ENCODE measurements at regions not wholly inside any gene's neighbourhood (a gene's known extent, or its start where the extent isn't known, plus 50 kb on each side); places are given as distances from the start of the nearest gene placed in this dataset.

DNA sequence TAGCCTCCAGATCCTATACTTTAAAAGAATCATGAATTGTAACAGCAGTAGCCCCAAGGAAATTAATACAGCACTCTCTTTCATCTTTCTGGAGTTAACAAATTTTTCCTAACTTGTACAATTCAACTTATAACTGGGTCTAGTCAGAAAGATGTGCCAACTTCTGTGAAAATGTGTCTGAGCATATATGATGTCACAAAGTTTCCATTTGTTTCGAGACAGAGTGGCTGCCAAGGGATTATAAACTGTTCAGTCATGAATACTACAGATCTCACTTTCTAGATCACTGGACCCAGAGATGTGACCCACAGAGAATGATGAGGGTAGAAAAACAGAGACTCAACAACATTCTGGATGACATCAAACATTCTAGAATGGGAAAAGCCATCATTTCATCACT is 249.2 kb upstream of the PHF14 start:
- Histone ChIP-seq H3F3A (ENCODE audit: insufficient read depth) (no peaks in the 10 kb centered on the region), H2AFZ (ENCODE audit: low read depth, low read length, severe bottlenecking) (no peak overlapping the region), H3K27ac (ENCODE audit: low read depth, low read length) (no peak overlapping the region), H3K9me2 (replicated peaks; ENCODE audit: insufficient read depth, low read length) (no peaks in the 10 kb centered on the region), H4K20me1 (ENCODE audit: low read depth, low read length) (no peaks in the 10 kb centered on the region), H3K4me3 (ENCODE audit: insufficient read depth, low read length, poor library complexity, severe bottlenecking) (no peak overlapping the region), H3K9ac (ENCODE audit: low read length) (no peak overlapping the region), H3K36me3 (ENCODE audit: low read length) (no peaks in the 10 kb centered on the region), H3K79me2 (ENCODE audit: insufficient read depth, low read length) (no peaks in the 10 kb centered on the region), H3K4me2 (ENCODE audit: low read depth, low read length, poor library complexity, severe bottlenecking) (no peak overlapping the region), H3K27me3 (ENCODE audit: low read length) (no peaks in the 10 kb centered on the region; the same call in 1 of the 2 replicates), H3K9me3 (ENCODE audit: insufficient read depth, low read length) (no peaks in the 10 kb centered on the region)
- TF ChIP-seq EZH2phosphoT487 (conservative IDR thresholded peaks at IDR 0.05; ENCODE audit: low read length) = no peak
- TF ChIP-seq, protein P1, sequence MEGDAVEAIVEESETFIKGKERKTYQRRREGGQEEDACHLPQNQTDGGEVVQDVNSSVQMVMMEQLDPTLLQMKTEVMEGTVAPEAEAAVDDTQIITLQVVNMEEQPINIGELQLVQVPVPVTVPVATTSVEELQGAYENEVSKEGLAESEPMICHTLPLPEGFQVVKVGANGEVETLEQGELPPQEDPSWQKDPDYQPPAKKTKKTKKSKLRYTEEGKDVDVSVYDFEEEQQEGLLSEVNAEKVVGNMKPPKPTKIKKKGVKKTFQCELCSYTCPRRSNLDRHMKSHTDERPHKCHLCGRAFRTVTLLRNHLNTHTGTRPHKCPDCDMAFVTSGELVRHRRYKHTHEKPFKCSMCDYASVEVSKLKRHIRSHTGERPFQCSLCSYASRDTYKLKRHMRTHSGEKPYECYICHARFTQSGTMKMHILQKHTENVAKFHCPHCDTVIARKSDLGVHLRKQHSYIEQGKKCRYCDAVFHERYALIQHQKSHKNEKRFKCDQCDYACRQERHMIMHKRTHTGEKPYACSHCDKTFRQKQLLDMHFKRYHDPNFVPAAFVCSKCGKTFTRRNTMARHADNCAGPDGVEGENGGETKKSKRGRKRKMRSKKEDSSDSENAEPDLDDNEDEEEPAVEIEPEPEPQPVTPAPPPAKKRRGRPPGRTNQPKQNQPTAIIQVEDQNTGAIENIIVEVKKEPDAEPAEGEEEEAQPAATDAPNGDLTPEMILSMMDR (IDR thresholded peaks at IDR 0.05; ENCODE audit: insufficient read depth, low read length, poor library complexity, severe bottlenecking) = no peak

DNA sequence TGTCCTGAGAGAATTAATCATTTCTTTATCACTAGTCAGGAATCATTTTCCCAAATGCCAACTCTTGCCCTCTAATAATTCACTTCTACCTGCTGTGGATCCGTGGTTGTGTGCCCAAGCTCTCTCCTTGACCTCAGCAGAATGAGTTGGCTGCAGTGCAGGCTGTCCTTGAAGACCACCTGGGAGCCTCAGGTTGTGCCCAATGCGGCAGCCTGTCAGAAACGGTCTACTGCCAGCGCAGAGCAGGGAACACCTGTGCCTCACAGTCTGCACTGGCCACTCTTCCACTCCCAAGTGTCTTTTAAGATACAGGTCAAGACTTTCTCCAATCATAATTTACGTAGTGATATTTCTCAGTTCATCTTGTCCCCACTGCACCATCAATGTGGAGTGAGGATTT is 246.0 kb upstream of the PHF14 start:
- H3F3A ChIP-seq (ENCODE audit: insufficient read depth) = no peaks in the 10 kb centered on the region
- no peaks in the 10 kb centered on the region for H4K20me1 ChIP-seq (ENCODE audit: low read depth, low read length)
- H3K36me3 ChIP-seq (ENCODE audit: low read length) = no peaks in the 10 kb centered on the region
- H3K27me3 ChIP-seq (ENCODE audit: low read length) = no peaks in the 10 kb centered on the region; the same call in 1 of the 2 replicates
- H3K9ac ChIP-seq (ENCODE audit: low read length) = no peak overlapping the region
- no peak for TF ChIP-seq EZH2phosphoT487 (conservative IDR thresholded peaks at IDR 0.05; ENCODE audit: low read length)
- TF ChIP-seq, protein P1 (IDR thresholded peaks at IDR 0.05; ENCODE audit: insufficient read depth, low read length, poor library complexity, severe bottlenecking) = no peak
- H3K27ac ChIP-seq (ENCODE audit: low read depth, low read length) = no peak overlapping the region
- H3K79me2 ChIP-seq (ENCODE audit: insufficient read depth, low read length) = no peaks in the 10 kb centered on the region
- H3K4me2 ChIP-seq (ENCODE audit: low read depth, low read length, poor library complexity, severe bottlenecking) = no peak overlapping the region
- no peaks in the 10 kb centered on the region for H3K9me3 ChIP-seq (ENCODE audit: insufficient read depth, low read length)
- H2AFZ ChIP-seq (ENCODE audit: low read depth, low read length, severe bottlenecking) = no peak overlapping the region
- H3K9me2 ChIP-seq (replicated peaks; ENCODE audit: insufficient read depth, low read length) = no peaks in the 10 kb centered on the region
- H3K4me3 ChIP-seq (ENCODE audit: insufficient read depth, low read length, poor library complexity, severe bottlenecking) = no peak overlapping the region

DNA sequence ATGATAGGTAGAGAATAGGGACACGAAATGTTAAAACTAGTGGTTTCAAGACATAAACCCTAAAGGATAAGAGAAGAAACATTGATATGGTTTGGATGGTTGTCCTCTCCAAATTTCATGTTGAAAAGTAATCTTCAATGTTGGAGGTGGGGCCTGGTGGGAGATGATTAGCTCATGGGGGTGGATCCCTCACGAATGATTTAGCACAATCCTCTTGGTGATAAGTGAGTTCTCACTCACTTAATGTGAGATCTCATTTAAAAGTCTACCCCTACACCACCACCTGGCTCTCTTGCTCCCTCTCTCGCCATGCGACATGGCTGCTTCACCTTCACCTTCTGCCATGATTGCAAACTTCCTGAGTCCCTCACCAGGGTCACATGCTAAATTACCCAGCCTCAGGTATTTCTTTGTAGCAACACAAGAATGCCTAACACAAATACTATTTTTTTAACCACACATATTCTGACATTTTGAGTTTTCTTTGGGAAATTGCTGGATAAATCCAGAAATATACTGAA is 242.4 kb upstream of the PHF14 start:
- H3K9me3 ChIP-seq (ENCODE audit: insufficient read depth, low read length) = no peaks in the 10 kb centered on the region
- H3K79me2 ChIP-seq (ENCODE audit: insufficient read depth, low read length) = no peaks in the 10 kb centered on the region

More for the DNA sequence above, 242.4 kb upstream of the PHF14 start:
- Histone ChIP-seq H3K36me3 (ENCODE audit: low read length) (no peaks in the 10 kb centered on the region), H3K27ac (ENCODE audit: low read depth, low read length) (no peak overlapping the region), H3K27me3 (ENCODE audit: low read length) (no peaks in the 10 kb centered on the region; the same call in 1 of the 2 replicates), H3K9ac (ENCODE audit: low read length) (no peak overlapping the region), H3F3A (ENCODE audit: insufficient read depth) (no peaks in the 10 kb centered on the region), H4K20me1 (ENCODE audit: low read depth, low read length) (no peaks in the 10 kb centered on the region), H3K4me3 (ENCODE audit: insufficient read depth, low read length, poor library complexity, severe bottlenecking) (no peak overlapping the region), H2AFZ (ENCODE audit: low read depth, low read length, severe bottlenecking) (no peak overlapping the region), H3K9me2 (replicated peaks; ENCODE audit: insufficient read depth, low read length) (no peaks in the 10 kb centered on the region), H3K4me2 (ENCODE audit: low read depth, low read length, poor library complexity, severe bottlenecking) (no peak overlapping the region)
- TF ChIP-seq EZH2phosphoT487 (conservative IDR thresholded peaks at IDR 0.05; ENCODE audit: low read length) = no peak
- TF ChIP-seq, protein P1 (IDR thresholded peaks at IDR 0.05; ENCODE audit: insufficient read depth, low read length, poor library complexity, severe bottlenecking) = no peak
